BE2C (cell line): ENCODE measurements at regions not wholly inside any gene's neighbourhood (a gene's known extent, or its start where the extent isn't known, plus 50 kb on each side); places are given as distances from the start of the nearest gene placed in this dataset.

Experiments
- DNase-seq: peaks from one replicate; pipeline ENCODE4 v3.0.0-alpha.2; 2020
- H3K27me3 ChIP-seq: fragments of 250-450 bp; sonication (Bioruptor Pico); 2 replicates; pipeline ENCODE4 v1.5.1; 2020; ENCODE audit warnings: mild to moderate bottlenecking
- H3K36me3 ChIP-seq: fragments of 250-450 bp; sonication (Bioruptor Pico); 2 replicates; pipeline ENCODE4 v1.5.1; 2020; ENCODE audit warnings: mild to moderate bottlenecking
- H3K4me1 ChIP-seq: fragments of 250-450 bp; sonication (Bioruptor Pico); 2 replicates; pipeline ENCODE4 v1.5.1; 2020
- H3K4me3 ChIP-seq: 2 replicates; pipeline ENCODE4 v1.5.1; 2011; ENCODE audit warnings: low read depth, low read length
- H3K9me3 ChIP-seq: fragments of 250-450 bp; sonication (Bioruptor Pico); 2 replicates; pipeline ENCODE4 v1.5.1; 2020
- CTCF ChIP-seq: IDR thresholded peaks from 2 replicates; pipeline ENCODE4 v1.5.1; 2012; ENCODE audit warnings: mild to moderate bottlenecking, low read depth, low read length

GRCh38 chr2:217028128-217028527 is 168.3 kb upstream of the TNP1 start:
- H3K4me3 ChIP-seq: no peak overlapping the region
- no peaks in the 10 kb centered on the region for H3K9me3 ChIP-seq
- H3K4me1 ChIP-seq: peaks cover 4% of the 10 kb centered on the region
- DNase-seq: no peak
- TF ChIP-seq CTCF: no peak
- no peaks in the 10 kb centered on the region for H3K27me3 ChIP-seq
- no peaks in the 10 kb centered on the region for H3K36me3 ChIP-seq

GRCh38 chr2:217027414-217027813 is 167.6 kb upstream of the TNP1 start:
- TF ChIP-seq CTCF: no peak
- Histone ChIP-seq H3K27me3 (no peaks in the 10 kb centered on the region), H3K4me1 (peaks cover 4% of the 10 kb centered on the region), H3K4me3 (no peak overlapping the region), H3K9me3 (no peaks in the 10 kb centered on the region), H3K36me3 (no peaks in the 10 kb centered on the region)
- DNase-seq: no peak

- DNase-seq: no peak
- Histone ChIP-seq H3K4me3 (no peak overlapping the region), H3K27me3 (no peaks in the 10 kb centered on the region), H3K9me3 (no peaks in the 10 kb centered on the region), H3K36me3 (no peaks in the 10 kb centered on the region), H3K4me1 (no peaks in the 10 kb centered on the region)
- TF ChIP-seq CTCF: no peak
Observed at GRCh38 chr2:217026569-217026968, 166.7 kb upstream of the TNP1 start.

GRCh38 chr2:217026161-217026560 is 166.3 kb upstream of the TNP1 start:
- H3K36me3 ChIP-seq: no peaks in the 10 kb centered on the region
- H3K4me3 ChIP-seq: no peak overlapping the region

GRCh38 chr2:217023611-217024010 is 163.7 kb upstream of the TNP1 start:
- TF ChIP-seq CTCF: no peak
- Histone ChIP-seq H3K9me3 (no peaks in the 10 kb centered on the region), H3K4me1 (no peaks in the 10 kb centered on the region), H3K36me3 (no peaks in the 10 kb centered on the region), H3K27me3 (no peaks in the 10 kb centered on the region), H3K4me3 (no peak overlapping the region)
- no peak for DNase-seq

More at GRCh38 chr2:217026161-217026560, 166.3 kb upstream of the TNP1 start:
- TF ChIP-seq CTCF: no peak
- no peaks in the 10 kb centered on the region for H3K27me3 ChIP-seq
- H3K4me1 ChIP-seq: no peaks in the 10 kb centered on the region
- H3K9me3 ChIP-seq: no peaks in the 10 kb centered on the region
- no peak for DNase-seq

- Histone ChIP-seq H3K27me3 (no peaks in the 10 kb centered on the region), H3K4me1 (no peaks in the 10 kb centered on the region), H3K36me3 (no peaks in the 10 kb centered on the region), H3K9me3 (no peaks in the 10 kb centered on the region), H3K4me3 (no peak overlapping the region)
- no peak for TF ChIP-seq CTCF
- DNase-seq: no peak
Observed at GRCh38 chr2:217017456-217018252, 157.8 kb upstream of the TNP1 start.
